ENCODE measurements at regions not wholly inside any gene's neighbourhood (a gene's known extent, or its start where the extent isn't known, plus 50 kb on each side); places are given as distances from the start of the nearest gene placed in this dataset.

- CTCF ChIA-PET = no interaction called here
- no peak for ATAC-seq
- no peak overlapping the region for H3K4me3 Mint-ChIP-seq
- TF ChIP-seq ZNF232 (CRISPR knock-in tag; IDR thresholded peaks at IDR 0.05) (no peak), ZBTB43 (CRISPR knock-in tag; IDR thresholded peaks at IDR 0.05) (no peak), ETV6 (CRISPR knock-in tag; IDR thresholded peaks at IDR 0.05) (no peak), JUN (CRISPR knock-in tag; IDR thresholded peaks at IDR 0.05) (no peak)
- H3K27me3 Mint-ChIP-seq (ENCODE audit: low read depth) = peaks cover 38% of the 10 kb centered on the region
- H3K27ac Mint-ChIP-seq = no peak overlapping the region
- no peaks in the 10 kb centered on the region for H3K4me1 Mint-ChIP-seq
- H3K36me3 Mint-ChIP-seq = no peaks in the 10 kb centered on the region; the same call in none of the 2 replicates
- H3K9me3 Mint-ChIP-seq = peaks cover 56% of the 10 kb centered on the region
- POLR2A ChIA-PET = no interaction called here
- peak; percentile 12 for DNase-seq (ENCODE audit: low spot score)
Measured at GRCh38 chr15:20352241-20353200, 189.1 kb downstream of the GOLGA6L6 start.

- POLR2A ChIA-PET = no interaction called here
- no peaks in the 10 kb centered on the region for H3K4me1 Mint-ChIP-seq
- peak; percentile 12 for DNase-seq (ENCODE audit: low spot score)
Measured at GRCh38 chr15:20351448-20351971, 190.1 kb downstream of the GOLGA6L6 start.

More at GRCh38 chr15:20351448-20351971, 190.1 kb downstream of the GOLGA6L6 start:
- Mint-ChIP-seq H3K27ac (no peak overlapping the region), H3K9me3 (peaks cover 48% of the 10 kb centered on the region), H3K27me3 (ENCODE audit: low read depth) (peaks cover 36% of the 10 kb centered on the region), H3K4me3 (no peak overlapping the region), H3K36me3 (no peaks in the 10 kb centered on the region; the same call in none of the 2 replicates)
- TF ChIP-seq JAZF1 (CRISPR knock-in tag; IDR thresholded peaks at IDR 0.05) = no peak
- TF ChIP-seq PREB (CRISPR knock-in tag; IDR thresholded peaks at IDR 0.05; ENCODE audit: borderline replicate concordance) = no peak
- TF ChIP-seq TCF7 (CRISPR knock-in tag; IDR thresholded peaks at IDR 0.05; ENCODE audit: low read depth) = no peak
- TF ChIP-seq ZNF671 (CRISPR knock-in tag; IDR thresholded peaks at IDR 0.05) = no peak
- TF ChIP-seq NR2C2 (CRISPR knock-in tag; IDR thresholded peaks at IDR 0.05) = no peak
- no peak for TF ChIP-seq ZNF281 (CRISPR knock-in tag; IDR thresholded peaks at IDR 0.05)
- no peak for TF ChIP-seq TP53 (CRISPR knock-in tag; IDR thresholded peaks at IDR 0.05)
- TF ChIP-seq EMX1 (CRISPR knock-in tag; IDR thresholded peaks at IDR 0.05) = no peak
- no peak for TF ChIP-seq SOX15 (CRISPR knock-in tag; IDR thresholded peaks at IDR 0.05)
- no peak for TF ChIP-seq ATF2 (CRISPR knock-in tag; IDR thresholded peaks at IDR 0.05; ENCODE audit: borderline replicate concordance, low read depth)
- TF ChIP-seq USF2 (CRISPR knock-in tag; IDR thresholded peaks at IDR 0.05) = no peak
- TF ChIP-seq FOXP1 (CRISPR knock-in tag; IDR thresholded peaks at IDR 0.05; ENCODE audit: borderline replicate concordance) = no peak
- no peak for TF ChIP-seq ZMAT4 (CRISPR knock-in tag; IDR thresholded peaks at IDR 0.05)
- no peak for TF ChIP-seq STAT6 (CRISPR knock-in tag; conservative IDR thresholded peaks at IDR 0.05; ENCODE audit: low read depth)
- TF ChIP-seq FOXP4 (CRISPR knock-in tag; IDR thresholded peaks at IDR 0.05) = no peak
- CTCF ChIA-PET = no interaction called here
- ATAC-seq = no peak
